H1 (cell line): ENCODE measurements at regions not wholly inside any gene's neighbourhood (a gene's known extent, or its start where the extent isn't known, plus 50 kb on each side); places are given as distances from the start of the nearest gene placed in this dataset.
"Not testable (repeated sequence)": the region's sequence is repeated elsewhere in the genome, so short reads cannot be mapped to it uniquely, and the experiment has no call there.

Experiments used
- CTCF ChIA-PET: fragments of 300-600 bp; sonication (Branson Sonifier 250); formaldehyde crosslinking; loops from one replicate; lab custom pipeline; 2021; ENCODE audit not compliant: partially characterized antibody; lab: Charles Lee
- POLR2A ChIA-PET: fragments of 300-600 bp; sonication (Branson Sonifier 250); formaldehyde crosslinking; loops from one replicate; lab custom pipeline; 2021; ENCODE audit warnings: inconsistent platforms; ENCODE audit not compliant: partially characterized antibody; lab: Charles Lee
- DNase-seq, 2 experiments: peaks; one replicate each; pipeline versions ENCODE4 v3.0.0 to v3.0.0-alpha.2; 2010 to 2022; ENCODE audit warnings: low spot score in 2 of 2, low read depth in 1 of 2, mixed read lengths in 1 of 2
- FAIRE-seq: peaks from 2 replicates; lab custom pipeline; 2011; peaks lifted over from hg19 to GRCh38; lab: Jason Lieb, UNC
- H2AFZ ChIP-seq: 2 replicates; pipeline ENCODE4 v1.8.1; 2012; ENCODE audit warnings: low read length, inconsistent platforms
- H2AK5ac ChIP-seq: 2 replicates; pipeline ENCODE4 v1.6.1; 2013; ENCODE audit warnings: low read depth, low read length
- H2BK120ac ChIP-seq: replicated peaks from 2 replicates; pipeline ENCODE3; 2013; ENCODE audit warnings: low read depth, low read length, inconsistent platforms
- H2BK12ac ChIP-seq: 2 replicates; pipeline ENCODE4 v1.6.1; 2013; ENCODE audit warnings: low read depth, low read length
- H2BK15ac ChIP-seq: 2 replicates; pipeline ENCODE4 v1.6.1; 2013; ENCODE audit warnings: low read length
- H2BK20ac ChIP-seq: 2 replicates; pipeline ENCODE4 v1.6.1; 2013; ENCODE audit warnings: low read length
- H2BK5ac ChIP-seq: 2 replicates; pipeline ENCODE4 v1.6.1; 2013; ENCODE audit warnings: low read depth, low read length
- H3K14ac ChIP-seq: 2 replicates; pipeline ENCODE4 v1.6.1; 2013; ENCODE audit warnings: inconsistent platforms; ENCODE audit not compliant: insufficient read length
- H3K18ac ChIP-seq: 2 replicates; pipeline ENCODE4 v1.6.1; 2013; ENCODE audit warnings: low read length; ENCODE audit errors: extremely low read depth
- H3K23ac ChIP-seq: 2 replicates; pipeline ENCODE4 v1.6.1; 2013; ENCODE audit warnings: inconsistent platforms; ENCODE audit not compliant: insufficient read length
- H3K23me2 ChIP-seq: 2 replicates; pipeline ENCODE4 v1.6.1; 2013; ENCODE audit warnings: low read depth, low read length
- H3K27ac ChIP-seq: 2 replicates; pipeline ENCODE4 v1.6.1; 2011; ENCODE audit warnings: low read depth, low read length, inconsistent platforms
- H3K27me3 ChIP-seq, 4 experiments: replicated peaks in 1 of 4; 1 replicate in 1 of 4; 2 replicates in 3 of 4; pipeline versions ENCODE4 v1.6.1 to v1.8.1; 2011 to 2013; ENCODE audit warnings: low read length in 3 of 4, mild to moderate bottlenecking in 3 of 4, inconsistent platforms in 2 of 4, mixed read lengths in 2 of 4, moderate library complexity in 1 of 4; ENCODE audit not compliant: control insufficient read depth in 3 of 4, insufficient read depth in 3 of 4; ENCODE audit errors: extremely low read depth in 1 of 4
- H3K36me3 ChIP-seq, 4 experiments: 2 replicates each; pipeline versions ENCODE4 v1.6.1 to v1.8.1; 2011 to 2013; ENCODE audit warnings: mild to moderate bottlenecking in 4 of 4, low read length in 3 of 4, moderate library complexity in 2 of 4, control low read depth in 1 of 4, inconsistent platforms in 1 of 4; ENCODE audit not compliant: insufficient read depth in 4 of 4, control insufficient read depth in 2 of 4
- H3K4ac ChIP-seq: replicated peaks from 2 replicates; pipeline ENCODE3; 2013; ENCODE audit warnings: low read length, low read depth, mixed read lengths, inconsistent platforms; ENCODE audit not compliant: insufficient read length
- H3K4me1 ChIP-seq, 4 experiments: replicated peaks in 1 of 4; 1 replicate in 1 of 4; 2 replicates in 3 of 4; pipeline versions ENCODE4 v1.6.1 to v1.8.1; 2011 to 2013; ENCODE audit warnings: low read length in 3 of 4, inconsistent platforms in 2 of 4, mixed read lengths in 1 of 4; ENCODE audit not compliant: insufficient read depth in 4 of 4, control insufficient read depth in 3 of 4
- H3K4me2 ChIP-seq, 2 experiments: 2 replicates each; pipeline versions ENCODE4 v1.6.1 to v1.8.1; 2011 to 2013; ENCODE audit warnings: low read depth in 2 of 2, low read length in 2 of 2, control low read depth in 1 of 2, inconsistent platforms in 1 of 2, mild to moderate bottlenecking in 1 of 2; ENCODE audit not compliant: insufficient read depth in 1 of 2
- H3K4me3 ChIP-seq, 4 experiments: fragments of 200-600, 300-600 bp in 1 of 4; sonication (generic), shearing (Covaris generic), sonication (Bioruptor Twin) in 1 of 4; 2 replicates each; pipeline versions ENCODE4 v1.5.1 to v1.8.1; 2011 to 2016; ENCODE audit warnings: low read length in 4 of 4, low read depth in 3 of 4, control low read depth in 2 of 4, inconsistent platforms in 2 of 4, mild to moderate bottlenecking in 2 of 4, mixed read lengths in 1 of 4, moderate library complexity in 1 of 4; ENCODE audit not compliant: insufficient read depth in 2 of 4; ENCODE audit errors: extremely low read depth in 1 of 4
- H3K56ac ChIP-seq: replicated peaks from 2 replicates; pipeline ENCODE3; 2013; ENCODE audit warnings: low read depth, mild to moderate bottlenecking, mixed read lengths, low read length, inconsistent platforms; ENCODE audit not compliant: insufficient read length
- H3K79me1 ChIP-seq: 2 replicates; pipeline ENCODE4 v1.6.1; 2013; ENCODE audit warnings: low read depth, low read length, control low read depth
- H3K79me2 ChIP-seq, 2 experiments: 2 replicates each; pipeline versions ENCODE4 v1.6.1 to v1.8.1; 2012 to 2013; ENCODE audit warnings: low read length in 2 of 2, mild to moderate bottlenecking in 2 of 2, inconsistent platforms in 1 of 2; ENCODE audit not compliant: insufficient read depth in 2 of 2, control insufficient read depth in 1 of 2
- H3K9ac ChIP-seq, 4 experiments: replicated peaks in 1 of 4; 1 replicate in 1 of 4; 2 replicates in 3 of 4; pipeline versions ENCODE4 v1.6.1 to v1.8.1; 2011 to 2013; ENCODE audit warnings: low read depth in 3 of 4, low read length in 3 of 4, control low read depth in 2 of 4, mild to moderate bottlenecking in 2 of 4, moderate library complexity in 2 of 4, inconsistent platforms in 1 of 4; ENCODE audit errors: extremely low read depth in 1 of 4
- H3K9me3 ChIP-seq, 2 experiments: 2 replicates each; pipeline versions ENCODE4 v1.6.1 to v1.8.1; 2012 to 2013; ENCODE audit warnings: mild to moderate bottlenecking in 2 of 2, moderate library complexity in 2 of 2, control low read depth in 1 of 2, inconsistent platforms in 1 of 2, low read depth in 1 of 2, low read length in 1 of 2, mixed read lengths in 1 of 2; ENCODE audit not compliant: insufficient read depth in 2 of 2
- H4K20me1 ChIP-seq, 2 experiments: replicated peaks in 1 of 2; 2 replicates each; pipeline versions ENCODE3 to v1.8.1; 2011 to 2013; ENCODE audit warnings: inconsistent platforms in 2 of 2, low read length in 2 of 2, mild to moderate bottlenecking in 1 of 2; ENCODE audit not compliant: insufficient read depth in 2 of 2, control insufficient read depth in 1 of 2
- H4K5ac ChIP-seq: 2 replicates; pipeline ENCODE4 v1.6.1; 2013; ENCODE audit warnings: low read length, low read depth, mixed read lengths, inconsistent platforms; ENCODE audit not compliant: insufficient read length
- H4K8ac ChIP-seq: 2 replicates; pipeline ENCODE4 v1.8.0; 2013; ENCODE audit warnings: mild to moderate bottlenecking, moderate library complexity, low read length, inconsistent platforms; ENCODE audit not compliant: insufficient read depth; ENCODE audit errors: extremely low read depth
- H4K91ac ChIP-seq: replicated peaks from 2 replicates; pipeline ENCODE3; 2013; ENCODE audit warnings: low read length, mixed read lengths, inconsistent platforms; ENCODE audit not compliant: insufficient read length
- WGBS, 2 experiments: shearing (Covaris generic) in 1 of 2; methylation state at CpG; one replicate each; pipeline versions ENCODE4 v1.1.6 to v1.1.7; 2013 to 2015; ENCODE audit warnings: low lambda C conversion rate in 2 of 2, mixed read lengths in 2 of 2, inconsistent platforms in 1 of 2, low coverage in 1 of 2, missing lambda C conversion rate in 1 of 2; ENCODE audit not compliant: insufficient replicate concordance in 2 of 2, insufficient coverage in 1 of 2, insufficient read length in 1 of 2; ENCODE audit errors: extremely low coverage in 1 of 2, missing lambda C conversion rate in 1 of 2; 5-methylcytosine and 5-hydroxymethylcytosine counted together

DNA sequence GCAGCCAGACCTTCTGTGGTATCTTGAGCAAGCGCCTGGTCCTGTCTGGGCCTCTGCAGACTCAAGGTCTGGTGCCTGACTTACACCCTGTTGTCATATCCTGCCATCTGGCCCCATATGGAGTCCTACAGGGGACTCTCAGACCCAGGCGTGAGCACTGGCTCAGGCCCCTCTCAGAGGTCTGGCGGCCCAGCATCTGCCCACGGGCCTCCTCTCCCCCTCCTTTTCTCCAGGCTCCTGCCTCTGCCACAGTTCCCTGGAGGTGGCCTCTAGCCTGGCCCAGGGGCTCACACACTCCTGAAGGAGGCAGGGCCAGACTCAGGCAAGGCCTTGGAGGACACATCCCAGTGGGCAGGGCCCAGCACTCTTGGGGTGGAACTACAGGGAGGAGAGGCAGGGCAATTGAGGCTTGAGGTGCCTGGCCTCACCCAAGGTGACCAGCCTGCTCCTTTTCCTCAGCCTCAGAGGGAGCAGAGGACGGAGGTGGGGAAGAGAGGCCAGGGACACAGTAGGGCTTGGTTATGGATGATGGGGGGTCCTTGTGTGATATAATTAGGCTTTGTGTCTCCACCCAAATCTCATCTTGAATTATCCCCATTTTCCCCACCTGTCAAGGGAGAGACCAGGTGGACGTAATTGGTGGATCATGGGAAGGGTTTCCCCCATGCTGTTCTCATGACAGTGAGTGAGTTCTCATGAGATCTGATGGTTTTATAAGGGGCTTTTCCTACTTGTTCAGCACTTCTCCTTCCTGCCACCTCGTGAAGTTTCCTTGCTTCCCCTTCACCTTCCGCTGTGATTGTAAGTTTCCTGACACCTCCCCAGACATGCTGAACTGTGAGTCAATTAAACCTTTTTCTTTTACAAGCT, 70.9 kb upstream of the GOLGA6L4 start:
- H3K23ac ChIP-seq, H3K79me1 ChIP-seq, H3K14ac ChIP-seq, H3K36me3 ChIP-seq, H3K56ac ChIP-seq, H3K18ac ChIP-seq, H3K27me3 ChIP-seq, H2BK20ac ChIP-seq, POLR2A ChIA-PET, H4K8ac ChIP-seq, H2BK15ac ChIP-seq, H4K20me1 ChIP-seq, FAIRE-seq, H3K23me2 ChIP-seq, H2AFZ ChIP-seq, H2AK5ac ChIP-seq, H4K5ac ChIP-seq, H3K4me1 ChIP-seq, DNase-seq, H2BK120ac ChIP-seq, H3K4ac ChIP-seq, H3K4me2 ChIP-seq, H3K27ac ChIP-seq, H4K91ac ChIP-seq, CTCF ChIA-PET, H3K9ac ChIP-seq, H2BK12ac ChIP-seq, H2BK5ac ChIP-seq, H3K4me3 ChIP-seq, H3K9me3 ChIP-seq, H3K79me2 ChIP-seq: not testable (repeated sequence)
- 87% methylated on average over 8 of the region's 8 CpGs; no CpG with 5 or more reads in 1 of the 2 experiments for WGBS, 2 experiments

DNA sequence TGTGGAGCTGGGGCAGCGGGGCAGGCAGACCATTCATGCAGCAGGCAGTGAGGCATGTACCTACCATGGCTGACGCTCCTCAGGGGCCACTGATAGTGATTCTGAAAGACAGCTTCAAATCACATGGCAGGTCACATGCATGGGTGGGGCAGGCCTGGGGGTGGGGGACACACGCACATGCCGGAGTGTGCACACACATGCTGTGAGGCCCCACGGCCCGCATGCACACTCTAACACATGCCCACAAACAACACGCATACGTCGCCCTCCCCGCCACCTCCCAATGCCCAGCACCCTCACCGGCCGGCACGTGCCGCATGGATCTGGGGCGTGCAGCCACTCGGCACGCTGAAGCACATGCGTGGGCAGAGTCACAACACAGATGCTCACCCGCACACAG, 65.5 kb upstream of the GOLGA6L4 start:
- CTCF ChIA-PET, H3K79me1 ChIP-seq, H3K23me2 ChIP-seq, H4K91ac ChIP-seq, H4K8ac ChIP-seq, H2BK12ac ChIP-seq, H2BK120ac ChIP-seq, H3K14ac ChIP-seq, H3K9ac ChIP-seq, H2BK5ac ChIP-seq, POLR2A ChIA-PET, H3K4me3 ChIP-seq, H3K4ac ChIP-seq, H4K5ac ChIP-seq, H3K23ac ChIP-seq, H3K27me3 ChIP-seq, H2AFZ ChIP-seq, DNase-seq, H4K20me1 ChIP-seq, H3K4me1 ChIP-seq, H3K36me3 ChIP-seq, H3K18ac ChIP-seq, H3K9me3 ChIP-seq, H3K56ac ChIP-seq, H2AK5ac ChIP-seq, FAIRE-seq, H3K4me2 ChIP-seq, H2BK20ac ChIP-seq, H3K79me2 ChIP-seq, H2BK15ac ChIP-seq, H3K27ac ChIP-seq: not testable (repeated sequence)
- no CpG with 5 or more reads among the region's 19 CpGs for WGBS, 2 experiments
